ENCODE measurements at regions not wholly inside any gene's neighbourhood (a gene's known extent, or its start where the extent isn't known, plus 50 kb on each side); places are given as distances from the start of the nearest gene placed in this dataset.

DNA sequence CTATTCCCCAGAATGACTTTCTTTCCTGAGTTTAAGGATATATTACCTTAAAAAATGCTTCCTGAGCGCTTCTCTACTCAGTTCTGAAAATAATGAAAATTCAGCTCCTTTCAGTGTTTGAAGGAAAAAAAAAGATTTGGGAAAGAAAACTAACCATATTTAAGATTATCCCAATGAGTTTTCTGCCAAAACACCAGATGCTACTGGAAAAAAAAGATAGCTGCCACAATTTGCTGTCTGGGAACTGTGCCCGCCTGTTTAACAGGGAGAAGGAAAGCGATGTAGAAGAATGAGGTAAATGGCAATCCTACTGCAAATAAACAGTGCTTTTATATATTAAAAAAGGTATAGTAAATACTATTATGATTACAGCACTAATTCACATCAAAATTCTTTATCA, 367.6 kb upstream of the PRICKLE1 start:
- Histone ChIP-seq H3K9ac (ENCODE audit: insufficient read depth in 1 of 2, low read length in 2 of 2) (no peak overlapping the region), H3K27me3 (ENCODE audit: control insufficient read depth in 3 of 3, insufficient read depth in 3 of 3, low read length in 2 of 3) (no peaks in the 10 kb centered on the region), H3K4me1 (ENCODE audit: control insufficient read depth in 5 of 5, insufficient read depth in 5 of 5, low read length in 5 of 5) (peaks cover 0 to 13% (median 0%) of the 10 kb centered on the region in 5 donors), H3K9me3 (ENCODE audit: control insufficient read depth in 4 of 4, insufficient read depth in 3 of 4, low read length in 3 of 4) (no peaks in the 10 kb centered on the region), H3K27ac (ENCODE audit: low read depth in 1 of 2, low read length in 1 of 2) (no peak overlapping the region), H3K4me3 (no peak overlapping the region), H3K36me3 (ENCODE audit: control insufficient read depth in 4 of 4, insufficient read depth in 4 of 4, low read length in 4 of 4) (no peaks in the 10 kb centered on the region)
- 85 to 87% methylated on average over 3 of the region's 3 CpGs for WGBS, 2 donors
- no peak for ATAC-seq (ENCODE audit: insufficient read depth, low FRiP score)
- TF ChIP-seq, protein P1, sequence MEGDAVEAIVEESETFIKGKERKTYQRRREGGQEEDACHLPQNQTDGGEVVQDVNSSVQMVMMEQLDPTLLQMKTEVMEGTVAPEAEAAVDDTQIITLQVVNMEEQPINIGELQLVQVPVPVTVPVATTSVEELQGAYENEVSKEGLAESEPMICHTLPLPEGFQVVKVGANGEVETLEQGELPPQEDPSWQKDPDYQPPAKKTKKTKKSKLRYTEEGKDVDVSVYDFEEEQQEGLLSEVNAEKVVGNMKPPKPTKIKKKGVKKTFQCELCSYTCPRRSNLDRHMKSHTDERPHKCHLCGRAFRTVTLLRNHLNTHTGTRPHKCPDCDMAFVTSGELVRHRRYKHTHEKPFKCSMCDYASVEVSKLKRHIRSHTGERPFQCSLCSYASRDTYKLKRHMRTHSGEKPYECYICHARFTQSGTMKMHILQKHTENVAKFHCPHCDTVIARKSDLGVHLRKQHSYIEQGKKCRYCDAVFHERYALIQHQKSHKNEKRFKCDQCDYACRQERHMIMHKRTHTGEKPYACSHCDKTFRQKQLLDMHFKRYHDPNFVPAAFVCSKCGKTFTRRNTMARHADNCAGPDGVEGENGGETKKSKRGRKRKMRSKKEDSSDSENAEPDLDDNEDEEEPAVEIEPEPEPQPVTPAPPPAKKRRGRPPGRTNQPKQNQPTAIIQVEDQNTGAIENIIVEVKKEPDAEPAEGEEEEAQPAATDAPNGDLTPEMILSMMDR (IDR thresholded peaks at IDR 0.05; ENCODE audit: control extremely low read depth, extremely low read depth), result no peak
- peak; percentile 23 to 65 (median 64) for DNase-seq

DNA sequence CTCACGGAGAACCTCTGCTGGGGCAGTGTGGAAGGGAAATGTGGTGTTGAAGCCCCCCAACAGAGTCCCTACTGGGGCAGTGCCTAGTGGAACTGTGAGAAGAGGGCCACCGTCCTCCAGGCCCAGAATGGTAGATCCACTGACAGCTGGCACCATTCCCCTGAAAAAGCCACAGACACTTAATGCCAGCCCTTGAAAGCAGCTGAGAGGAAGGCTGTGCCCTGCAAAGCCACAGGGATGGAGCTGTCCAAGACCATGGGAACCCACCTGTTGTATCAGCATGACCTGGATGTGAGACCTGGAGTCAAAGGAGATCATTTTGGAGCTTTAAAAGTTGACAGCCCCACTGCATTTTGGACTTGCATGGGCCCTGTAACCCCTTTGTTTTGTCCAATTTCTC, 363.5 kb upstream of the PRICKLE1 start:
- H3K27ac ChIP-seq (ENCODE audit: low read depth in 1 of 2, low read length in 1 of 2), result no peak overlapping the region
- peaks cover 0 to 10% (median 0%) of the 10 kb centered on the region in 5 donors for H3K4me1 ChIP-seq (ENCODE audit: control insufficient read depth in 5 of 5, insufficient read depth in 5 of 5, low read length in 5 of 5)
- DNase-seq (no peak), ATAC-seq (ENCODE audit: insufficient read depth, low FRiP score) (no peak)
- TF ChIP-seq, protein P1 (IDR thresholded peaks at IDR 0.05; ENCODE audit: control extremely low read depth, extremely low read depth), result no peak
- no peaks in the 10 kb centered on the region for H3K36me3 ChIP-seq (ENCODE audit: control insufficient read depth in 4 of 4, insufficient read depth in 4 of 4, low read length in 4 of 4)
- H3K4me3 ChIP-seq, result no peak overlapping the region
- no peak overlapping the region for H3K9ac ChIP-seq (ENCODE audit: insufficient read depth in 1 of 2, low read length in 2 of 2)
- 90 to 95% methylated on average over 2 of the region's 2 CpGs for WGBS, 2 donors
- no peaks in the 10 kb centered on the region for H3K27me3 ChIP-seq (ENCODE audit: control insufficient read depth in 3 of 3, insufficient read depth in 3 of 3, low read length in 2 of 3)
- H3K9me3 ChIP-seq (ENCODE audit: control insufficient read depth in 4 of 4, insufficient read depth in 3 of 4, low read length in 3 of 4), result no peaks in the 10 kb centered on the region

GRCh38 chr12:42946871-42947381, 357.4 kb upstream of the PRICKLE1 start:
- Histone ChIP-seq H3K27me3 (ENCODE audit: control insufficient read depth in 3 of 3, insufficient read depth in 3 of 3, low read length in 2 of 3) (no peaks in the 10 kb centered on the region), H3K27ac (ENCODE audit: low read depth in 1 of 2, low read length in 1 of 2) (no peak overlapping the region), H3K36me3 (ENCODE audit: control insufficient read depth in 4 of 4, insufficient read depth in 4 of 4, low read length in 4 of 4) (no peaks in the 10 kb centered on the region), H3K9ac (ENCODE audit: insufficient read depth in 1 of 2, low read length in 2 of 2) (no peak overlapping the region), H3K4me1 (ENCODE audit: control insufficient read depth in 5 of 5, insufficient read depth in 5 of 5, low read length in 5 of 5) (peaks cover 0 to 3% (median 0%) of the 10 kb centered on the region in 5 donors), H3K4me3 (no peak overlapping the region), H3K9me3 (ENCODE audit: control insufficient read depth in 4 of 4, insufficient read depth in 3 of 4, low read length in 3 of 4) (peaks cover 0 to 10% (median 2%) of the 10 kb centered on the region in 4 donors)
- TF ChIP-seq, protein P1 (IDR thresholded peaks at IDR 0.05; ENCODE audit: control extremely low read depth, extremely low read depth), result no peak
- no peak for DNase-seq
- WGBS, 2 donors, result 83 to 92% methylated on average over 2 of the region's 2 CpGs
- ATAC-seq (ENCODE audit: insufficient read depth, low FRiP score), result no peak

- H3K9me3 ChIP-seq (ENCODE audit: control insufficient read depth in 4 of 4, insufficient read depth in 3 of 4, low read length in 3 of 4), result peaks cover 0 to 10% (median 2%) of the 10 kb centered on the region in 4 donors
- 87 to 90% methylated on average over 2 of the region's 2 CpGs for WGBS, 2 donors
- peaks cover 0 to 3% (median 0%) of the 10 kb centered on the region in 5 donors for H3K4me1 ChIP-seq (ENCODE audit: control insufficient read depth in 5 of 5, insufficient read depth in 5 of 5, low read length in 5 of 5)
- H3K27ac ChIP-seq (ENCODE audit: low read depth in 1 of 2, low read length in 1 of 2), result no peak overlapping the region
- H3K4me3 ChIP-seq, result no peak overlapping the region
- H3K27me3 ChIP-seq (ENCODE audit: control insufficient read depth in 3 of 3, insufficient read depth in 3 of 3, low read length in 2 of 3), result no peaks in the 10 kb centered on the region
- DNase-seq (no peak), ATAC-seq (ENCODE audit: insufficient read depth, low FRiP score) (no peak)
- H3K9ac ChIP-seq (ENCODE audit: insufficient read depth in 1 of 2, low read length in 2 of 2), result no peak overlapping the region
- TF ChIP-seq, protein P1 (IDR thresholded peaks at IDR 0.05; ENCODE audit: control extremely low read depth, extremely low read depth), result no peak
- H3K36me3 ChIP-seq (ENCODE audit: control insufficient read depth in 4 of 4, insufficient read depth in 4 of 4, low read length in 4 of 4), result no peaks in the 10 kb centered on the region
Observed at GRCh38 chr12:42945927-42946326, 356.4 kb upstream of the PRICKLE1 start.

Data from lung (tissue), 11 donors.